ENCODE measurements at regions not wholly inside any gene's neighbourhood (a gene's known extent, or its start where the extent isn't known, plus 50 kb on each side); places are given as distances from the start of the nearest gene placed in this dataset.

DNA sequence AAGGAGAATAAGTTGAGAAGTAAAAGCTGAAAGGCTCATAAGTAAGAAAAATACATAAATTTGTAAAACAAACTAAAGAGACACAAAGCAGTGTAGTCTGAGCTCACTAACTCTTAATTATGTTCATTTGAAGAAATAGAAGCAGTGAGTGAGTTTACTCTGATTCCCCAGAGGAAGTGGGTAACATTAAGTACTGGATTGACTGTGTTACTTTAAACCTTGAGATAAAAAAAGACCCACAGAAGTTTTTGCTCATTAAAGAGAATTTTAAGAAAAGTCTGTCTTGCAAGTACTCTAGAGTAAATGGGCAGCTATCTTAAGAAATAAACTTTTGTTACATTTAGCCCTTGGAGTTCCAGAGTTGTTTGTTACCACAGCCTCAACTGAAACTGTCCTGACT lies 2466.9 kb downstream of the PCDH7 start:
- DNase-seq (ENCODE audit: low spot score), result no peak
- intact Hi-C loops (cut with DNase I), result no loop called here

- no peak for DNase-seq (ENCODE audit: low spot score)
Measured at GRCh38 chr4:33188733-33189132, 2468.6 kb downstream of the PCDH7 start.

DNA sequence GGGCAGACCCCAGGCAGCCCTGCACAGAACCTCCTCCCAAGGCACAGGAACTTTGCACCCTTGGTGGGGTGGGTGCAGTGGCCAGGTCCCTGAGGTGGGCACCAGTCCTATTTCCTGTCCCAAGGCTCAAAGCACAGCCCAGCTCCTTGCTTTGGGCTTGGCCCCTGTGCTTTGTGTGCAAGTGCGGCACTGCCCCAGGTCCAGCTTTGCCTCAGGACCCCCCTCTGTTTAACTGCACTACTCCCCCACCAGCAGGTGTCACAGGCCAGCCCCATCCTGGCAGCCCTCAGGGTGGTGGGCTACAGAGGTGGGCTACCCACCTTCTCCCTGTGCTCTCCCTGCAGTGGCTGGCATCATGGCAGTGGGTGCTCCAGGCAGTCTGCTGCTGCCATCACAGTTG lies 2469.0 kb downstream of the PCDH7 start:
- intact Hi-C loops (cut with DNase I), result no loop called here
- DNase-seq (ENCODE audit: low spot score), result no peak

More at GRCh38 chr4:33188733-33189132, 2468.6 kb downstream of the PCDH7 start:
- intact Hi-C loops (cut with DNase I), result no loop called here

GRCh38 chr4:33193109-33193508 lies 2472.9 kb downstream of the PCDH7 start:
- no peak for DNase-seq (ENCODE audit: low spot score)
- intact Hi-C loops (cut with DNase I), result no loop called here

DNA sequence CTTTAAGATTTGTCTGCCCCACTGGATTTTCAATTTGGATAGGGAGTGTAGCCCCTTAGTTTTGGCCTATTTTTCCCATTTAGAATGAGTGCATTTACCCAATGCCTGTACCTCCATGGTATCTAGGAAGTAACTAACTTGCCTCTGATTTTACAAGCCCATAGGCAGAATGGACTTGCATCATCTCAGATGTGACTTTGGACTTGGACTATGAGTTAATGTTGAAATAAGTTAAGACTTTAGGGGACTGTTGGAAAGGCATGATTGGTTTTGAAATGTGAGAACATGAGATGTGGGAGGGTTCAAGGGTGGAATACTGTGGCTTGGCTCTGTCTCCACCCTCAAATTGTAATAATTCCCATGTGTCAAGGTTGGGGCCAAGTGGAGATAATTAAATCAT lies 2480.2 kb downstream of the PCDH7 start:
- intact Hi-C loops (cut with DNase I), result no loop called here

DNA sequence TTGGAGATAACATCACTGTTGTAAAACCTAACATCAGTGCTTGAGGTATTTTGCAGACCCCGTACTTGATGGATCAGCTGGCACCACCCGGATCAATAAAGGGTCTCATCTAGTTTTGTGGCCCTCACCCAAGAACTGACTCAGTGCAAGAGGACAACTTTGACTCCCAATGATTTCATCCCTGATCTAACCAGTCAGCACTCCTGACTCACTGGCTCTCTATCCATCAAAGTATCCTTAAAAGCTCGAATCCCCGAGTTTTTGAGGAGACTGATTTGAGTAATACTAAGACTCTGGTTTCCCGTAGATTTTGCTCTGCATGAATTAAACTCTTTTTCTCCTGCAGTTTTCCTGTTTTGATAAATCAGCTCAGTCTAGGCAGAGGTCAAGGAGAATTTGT lies 2498.1 kb downstream of the PCDH7 start:
- no peak for DNase-seq (ENCODE audit: low spot score)
- intact Hi-C loops (cut with DNase I), result no loop called here

More for the DNA sequence above, 2480.2 kb downstream of the PCDH7 start:
- no peak for DNase-seq (ENCODE audit: low spot score)

- intact Hi-C loops (cut with DNase I), result no loop called here
- DNase-seq (ENCODE audit: low spot score), result no peak
Measured at GRCh38 chr4:33226133-33226532, 2506.0 kb downstream of the PCDH7 start.

DNA sequence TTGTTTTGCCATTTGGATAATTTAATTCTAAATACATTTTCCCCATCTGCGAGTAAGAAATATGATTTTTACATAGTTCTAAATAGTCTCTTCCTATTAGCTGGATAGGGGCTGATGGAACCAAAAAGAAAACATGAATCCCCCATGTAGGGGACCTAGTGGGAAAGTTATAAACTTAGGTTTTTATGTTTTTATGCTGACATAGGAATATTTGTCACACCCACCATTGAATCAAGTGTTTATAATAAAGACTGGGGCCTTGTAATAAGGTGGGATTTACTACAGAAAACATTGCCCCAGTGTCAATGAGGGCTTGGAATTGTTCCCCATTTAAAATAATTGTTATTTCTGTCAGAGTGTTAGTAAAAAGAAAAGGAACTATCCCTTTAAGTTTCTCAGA lies 2506.6 kb downstream of the PCDH7 start:
- no peak for DNase-seq (ENCODE audit: low spot score)
- intact Hi-C loops (cut with DNase I), result no loop called here

- DNase-seq (ENCODE audit: low spot score), result no peak
- intact Hi-C loops (cut with DNase I), result no loop called here
Measured at GRCh38 chr4:33255094-33255493, 2534.9 kb downstream of the PCDH7 start.

DNA sequence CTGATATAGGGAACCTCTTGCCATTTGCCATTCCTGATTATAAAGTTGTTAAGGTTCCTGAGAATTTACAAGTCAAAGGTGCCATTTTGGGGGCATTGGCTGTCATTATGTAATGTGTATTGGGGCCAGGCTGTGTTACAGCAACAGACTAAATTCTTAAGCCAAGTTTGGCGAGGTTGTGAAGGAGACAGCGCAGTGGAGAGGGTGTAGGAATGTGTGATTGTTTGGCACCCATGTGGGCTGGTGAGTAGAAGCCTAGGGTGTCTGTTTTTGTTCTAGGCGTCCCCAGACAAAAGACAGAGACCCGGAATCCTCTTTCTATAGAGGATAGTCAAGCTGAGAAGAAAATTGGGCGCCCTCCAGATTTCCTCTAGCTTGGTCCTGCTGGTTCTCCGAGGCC lies 2535.3 kb downstream of the PCDH7 start:
- DNase-seq (ENCODE audit: low spot score), result no peak
- intact Hi-C loops (cut with DNase I), result no loop called here

- intact Hi-C loops (cut with DNase I), result no loop called here
- no peak for DNase-seq (ENCODE audit: low spot score)
Measured at GRCh38 chr4:33262824-33263223, 2542.7 kb downstream of the PCDH7 start.

DNA sequence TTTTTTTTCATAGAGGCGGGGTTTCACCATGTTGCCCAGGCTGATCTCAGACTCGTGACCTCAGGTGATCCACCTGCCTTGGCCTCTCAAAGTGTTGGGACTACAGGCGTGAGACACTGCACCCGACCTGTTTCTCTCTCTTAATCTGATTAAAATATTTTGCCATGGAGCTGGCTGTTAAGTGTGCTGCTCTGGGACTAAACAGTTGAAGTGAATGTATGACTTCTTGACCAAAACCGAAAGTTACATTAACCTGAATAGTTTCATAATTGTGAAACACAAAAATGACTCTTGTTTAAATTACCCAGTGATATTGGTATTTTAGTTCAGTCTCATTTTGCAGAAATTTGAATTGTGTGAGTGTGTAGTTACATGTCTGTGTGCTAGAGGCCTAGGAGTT lies 2548.6 kb downstream of the PCDH7 start:
- no peak for DNase-seq (ENCODE audit: low spot score)
- intact Hi-C loops (cut with DNase I), result no loop called here

- DNase-seq (ENCODE audit: low spot score), result no peak
- intact Hi-C loops (cut with DNase I), result loop anchor here in 1 of 2 donors (10.0 kb wide), 1 partner anchor 1814 kb away; no protein-coding TSS in a partner anchor
Measured at GRCh38 chr4:33270403-33270802, 2550.2 kb downstream of the PCDH7 start.

GRCh38 chr4:33272722-33273121 lies 2552.6 kb downstream of the PCDH7 start:
- intact Hi-C loops (cut with DNase I), result loop anchor here in 1 of 2 donors (10.0 kb wide), 1 partner anchor 1812 kb away; no protein-coding TSS in a partner anchor

GRCh38 chr4:33283818-33284217 lies 2563.6 kb downstream of the PCDH7 start:
- no peak for DNase-seq (ENCODE audit: low spot score)
- intact Hi-C loops (cut with DNase I), result no loop called here

More at GRCh38 chr4:33272722-33273121, 2552.6 kb downstream of the PCDH7 start:
- DNase-seq (ENCODE audit: low spot score), result no peak

- intact Hi-C loops (cut with DNase I), result no loop called here
- DNase-seq (ENCODE audit: low spot score), result no peak
Measured at GRCh38 chr4:33296876-33297455, 2576.8 kb downstream of the PCDH7 start.

DNA sequence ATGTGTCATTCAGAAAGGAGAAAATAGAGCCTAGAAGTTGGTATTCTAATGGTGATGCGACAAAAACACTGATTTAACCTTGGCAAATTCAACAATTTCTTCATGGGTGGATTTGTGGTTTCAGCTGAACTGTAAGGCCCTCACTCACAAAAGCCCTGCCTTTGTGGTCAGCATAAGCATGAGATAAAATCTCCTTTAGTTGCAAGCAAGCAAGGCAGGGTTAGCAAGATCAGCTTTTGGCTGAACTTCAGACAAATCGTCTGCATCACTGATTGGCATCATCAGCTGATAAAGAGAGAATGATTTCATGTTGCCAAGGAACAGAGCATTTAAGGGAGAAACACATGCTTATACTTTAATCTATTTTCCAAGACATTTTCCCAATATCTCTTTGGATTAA lies 2582.2 kb downstream of the PCDH7 start:
- DNase-seq (ENCODE audit: low spot score), result no peak
- intact Hi-C loops (cut with DNase I), result no loop called here

DNA sequence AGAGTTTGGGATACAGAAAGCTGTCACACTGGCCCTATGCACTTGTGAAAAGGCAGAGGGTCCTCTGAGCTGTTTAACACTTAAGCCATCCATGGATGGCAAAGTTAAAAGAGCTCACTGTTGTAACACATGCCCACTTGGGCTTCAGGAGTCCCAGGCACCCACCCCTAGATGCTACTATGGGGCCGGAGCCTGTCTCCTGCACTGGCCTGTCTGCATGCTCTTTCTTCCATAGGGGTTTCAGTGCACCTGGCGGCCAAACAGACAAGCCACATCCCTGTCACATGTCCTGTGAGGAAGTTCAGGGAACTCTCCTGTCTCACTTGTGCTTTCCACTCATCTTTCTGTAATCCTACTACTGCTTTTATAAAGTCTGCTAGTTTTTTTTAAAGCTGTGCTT lies 2586.0 kb downstream of the PCDH7 start:
- no peak for DNase-seq (ENCODE audit: low spot score)
- intact Hi-C loops (cut with DNase I), result no loop called here

- DNase-seq (ENCODE audit: low spot score), result no peak
- intact Hi-C loops (cut with DNase I), result no loop called here
Measured at GRCh38 chr4:33316033-33316432, 2595.9 kb downstream of the PCDH7 start.

GRCh38 chr4:33316578-33316977 lies 2596.4 kb downstream of the PCDH7 start:
- no peak for DNase-seq (ENCODE audit: low spot score)
- intact Hi-C loops (cut with DNase I), result no loop called here

DNA sequence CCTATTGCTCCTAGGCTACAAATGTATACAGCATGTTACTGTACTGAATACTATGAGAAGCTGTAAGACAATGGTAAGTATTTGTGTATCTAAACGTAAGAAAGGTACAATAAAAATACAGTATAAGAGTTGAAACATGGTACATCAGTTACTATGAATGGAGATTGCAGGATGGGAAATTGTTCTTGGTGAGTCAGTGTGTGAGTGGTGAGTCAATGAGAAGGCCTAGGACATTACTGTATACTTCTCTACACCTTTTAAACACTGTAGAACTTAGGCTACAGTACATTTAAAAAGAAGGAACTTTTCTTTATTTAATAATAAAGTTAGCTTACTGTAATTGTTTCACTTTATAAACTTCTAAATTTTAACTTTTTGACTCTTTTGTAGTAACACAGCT lies 2603.2 kb downstream of the PCDH7 start:
- DNase-seq (ENCODE audit: low spot score), result no peak
- intact Hi-C loops (cut with DNase I), result no loop called here

DNA sequence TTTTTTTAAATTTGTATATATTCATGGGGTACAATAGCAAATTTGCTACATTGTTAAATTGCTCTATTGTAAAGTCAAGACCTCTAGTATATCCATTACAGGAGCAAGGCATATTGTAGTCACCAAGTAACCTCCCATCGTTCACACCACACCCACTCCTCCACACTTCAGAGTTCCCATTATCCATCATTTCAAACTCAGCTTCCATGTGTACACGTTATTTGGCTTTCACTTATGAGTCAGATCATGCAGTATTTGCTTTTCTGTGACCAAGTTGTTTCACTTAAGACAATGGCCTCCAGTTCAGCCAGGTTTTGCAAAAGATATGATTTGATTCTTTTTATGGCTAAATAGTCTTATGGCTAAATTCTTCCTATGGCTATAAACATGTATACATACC lies 2614.2 kb downstream of the PCDH7 start:
- intact Hi-C loops (cut with DNase I), result no loop called here
- no peak for DNase-seq (ENCODE audit: low spot score)
